Activated CD4-positive, alpha-beta memory T cell treated with anti-CD3 and anti-CD28 coated beads for 36 hours (primary cell): ENCODE measurements at regions not wholly inside any gene's neighbourhood (a gene's known extent, or its start where the extent isn't known, plus 50 kb on each side); places are given as distances from the start of the nearest gene placed in this dataset.

Source experiments
- CTCF ChIA-PET: fragments of 350-600 bp; sonication (Branson Sonifier 250); formaldehyde crosslinking; loops from one replicate; lab custom pipeline; 2021; ENCODE audit warnings: antibody characterized with exemption, inconsistent platforms; lab: Charles Lee
- POLR2A ChIA-PET: fragments of 350-600 bp; sonication (Branson Sonifier 250); formaldehyde crosslinking; loops from one replicate; lab custom pipeline; 2021; ENCODE audit warnings: antibody characterized with exemption; lab: Charles Lee
- DNase-seq: peaks from one replicate; pipeline ENCODE4 v3.0.0-alpha.2; 2020
- H3K27ac Mint-ChIP-seq: one replicate; pipeline ENCODE4 v1.8.0; 2021; ENCODE audit warnings: mixed read lengths
- H3K27me3 Mint-ChIP-seq: one replicate; pipeline ENCODE4 v1.8.0; 2021; ENCODE audit warnings: mixed read lengths
- H3K36me3 Mint-ChIP-seq: one replicate; pipeline ENCODE4 v1.8.0; 2021; ENCODE audit warnings: mixed read lengths
- H3K4me1 Mint-ChIP-seq: one replicate; pipeline ENCODE4 v1.8.0; 2021; ENCODE audit warnings: low read depth, mixed read lengths
- H3K4me3 Mint-ChIP-seq: one replicate; pipeline ENCODE4 v1.8.0; 2021; ENCODE audit warnings: mild to moderate bottlenecking, mixed read lengths
- H3K9me3 Mint-ChIP-seq: one replicate; pipeline ENCODE4 v1.8.0; 2021; ENCODE audit warnings: mixed read lengths
- intact Hi-C: fragments of 100-400 bp; cut with micrococcal nuclease; formaldehyde crosslinking; loops from one replicate; pipeline ENCODE4 v1.15.1; 2023

DNA sequence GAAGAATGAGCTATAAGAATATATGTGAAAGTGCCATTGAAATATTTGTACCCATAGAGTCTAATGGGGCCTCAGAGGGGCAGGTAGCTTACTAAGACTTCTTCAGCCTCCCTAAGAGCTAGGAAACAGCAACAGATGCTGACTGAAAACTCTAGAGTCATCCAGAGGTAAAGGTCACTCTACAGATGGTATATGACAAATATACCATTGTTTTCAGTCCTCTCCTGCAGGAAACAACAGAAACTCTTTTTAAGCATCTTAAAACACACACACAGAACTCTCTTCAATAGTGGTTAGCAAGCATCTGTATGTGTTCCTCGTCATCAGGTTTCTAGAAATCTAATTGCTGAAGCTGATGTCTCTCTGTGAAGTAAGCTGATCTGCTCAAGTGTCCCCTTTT lies 313.8 kb upstream of the GATB start:
- no peak for DNase-seq
- POLR2A ChIA-PET: no interaction called here
- Mint-ChIP-seq H3K4me3 (no peak overlapping the region), H3K27me3 (no peaks in the 10 kb centered on the region), H3K4me1 (peaks cover 33% of the 10 kb centered on the region), H3K9me3 (peaks cover 8% of the 10 kb centered on the region), H3K36me3 (no peaks in the 10 kb centered on the region), H3K27ac (no peak overlapping the region)
- CTCF ChIA-PET: no interaction called here
- intact Hi-C loops: no loop called here

DNA sequence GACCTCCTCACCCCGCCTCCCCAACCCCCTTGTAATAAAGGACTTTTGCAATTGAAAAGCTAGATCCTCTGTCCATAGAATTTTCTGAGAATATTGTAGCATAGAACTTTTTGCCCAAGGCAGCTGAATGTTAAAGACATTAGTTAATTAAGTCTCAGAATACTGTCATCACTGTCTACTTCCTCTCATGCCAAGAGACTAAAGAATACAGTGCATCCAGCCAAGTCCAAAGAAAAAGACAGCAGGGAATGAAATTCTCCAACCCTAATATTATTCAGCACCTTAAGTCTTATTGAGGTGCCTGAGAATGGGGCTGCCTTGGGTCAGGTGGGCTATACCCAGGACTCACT lies 313.3 kb upstream of the GATB start:
- ChIA-PET POLR2A (no interaction called here), CTCF (no interaction called here)
- Mint-ChIP-seq H3K27me3 (no peaks in the 10 kb centered on the region), H3K4me3 (no peak overlapping the region), H3K36me3 (no peaks in the 10 kb centered on the region), H3K4me1 (peaks cover 29% of the 10 kb centered on the region), H3K9me3 (peaks cover 8% of the 10 kb centered on the region), H3K27ac (no peak overlapping the region)
- intact Hi-C loops: no loop called here
- DNase-seq: no peak

DNA sequence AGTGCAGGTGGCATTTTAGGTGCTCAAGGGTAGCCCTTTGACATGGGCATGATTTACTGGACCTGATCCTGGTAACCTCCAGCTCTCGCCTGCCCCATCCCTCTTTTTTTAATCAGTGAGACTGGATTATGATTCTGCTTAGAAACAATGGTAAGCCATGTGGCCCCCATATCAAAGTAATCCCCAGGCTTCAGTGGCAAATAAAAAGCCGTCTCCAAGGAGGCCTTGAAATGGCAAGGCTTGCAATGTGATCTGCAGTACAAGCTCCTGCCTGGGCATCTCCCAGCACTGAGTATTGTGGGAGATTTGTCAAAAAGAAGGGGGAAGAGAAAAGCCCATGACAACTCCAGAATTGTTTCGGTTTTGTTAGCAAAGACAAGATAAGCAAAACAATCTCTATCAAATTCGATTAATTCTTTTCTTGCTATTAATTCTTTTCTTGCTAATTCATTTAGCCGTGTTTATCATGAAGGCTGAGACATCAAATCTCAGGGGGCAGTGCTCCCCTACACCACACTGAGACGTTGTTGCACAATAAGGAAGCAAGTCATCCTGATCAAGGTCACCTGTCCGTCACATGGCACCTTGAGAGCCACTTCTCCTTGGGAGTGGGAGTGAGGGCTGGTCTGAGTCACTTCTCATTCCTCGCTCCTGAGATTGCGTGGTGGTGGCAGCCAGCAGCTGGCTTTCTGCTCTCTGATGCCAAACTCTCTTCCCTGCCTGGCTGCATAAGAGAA lies 312.7 kb upstream of the GATB start:
- intact Hi-C loops: no loop called here
- no peak for DNase-seq
- no peak overlapping the region for H3K4me3 Mint-ChIP-seq
- no peaks in the 10 kb centered on the region for H3K36me3 Mint-ChIP-seq
- peaks cover 8% of the 10 kb centered on the region for H3K9me3 Mint-ChIP-seq
- no peaks in the 10 kb centered on the region for H3K27me3 Mint-ChIP-seq
- no peak overlapping the region for H3K27ac Mint-ChIP-seq
- H3K4me1 Mint-ChIP-seq: peaks cover 30% of the 10 kb centered on the region
- POLR2A ChIA-PET: no interaction called here
- CTCF ChIA-PET: no interaction called here

DNA sequence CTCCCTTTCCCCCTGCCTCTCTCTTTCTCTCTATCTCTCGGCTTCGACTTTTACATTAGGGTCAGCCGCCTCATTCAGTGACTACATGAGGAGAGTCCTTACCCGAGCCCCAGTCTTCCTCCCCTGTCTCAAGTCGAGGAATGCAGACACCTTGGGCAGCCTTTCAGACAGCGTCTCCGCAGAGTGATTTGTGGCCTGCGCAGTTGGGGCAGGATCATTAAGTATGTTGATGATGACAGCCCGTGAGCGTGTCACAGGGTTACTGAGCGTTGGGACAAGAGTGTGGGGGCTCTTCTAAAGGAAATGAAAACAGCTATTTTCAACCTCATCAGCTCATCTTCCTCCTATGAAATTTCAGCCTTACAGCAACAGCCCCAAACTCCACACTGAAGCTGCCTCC lies 312.1 kb upstream of the GATB start:
- H3K9me3 Mint-ChIP-seq: peaks cover 8% of the 10 kb centered on the region
- H3K4me1 Mint-ChIP-seq: peaks cover 29% of the 10 kb centered on the region
- intact Hi-C loops: no loop called here
- H3K36me3 Mint-ChIP-seq: no peaks in the 10 kb centered on the region
- no peaks in the 10 kb centered on the region for H3K27me3 Mint-ChIP-seq
- CTCF ChIA-PET: no interaction called here
- no peak overlapping the region for H3K4me3 Mint-ChIP-seq
- no peak overlapping the region for H3K27ac Mint-ChIP-seq
- POLR2A ChIA-PET: no interaction called here
- DNase-seq: no peak

DNA sequence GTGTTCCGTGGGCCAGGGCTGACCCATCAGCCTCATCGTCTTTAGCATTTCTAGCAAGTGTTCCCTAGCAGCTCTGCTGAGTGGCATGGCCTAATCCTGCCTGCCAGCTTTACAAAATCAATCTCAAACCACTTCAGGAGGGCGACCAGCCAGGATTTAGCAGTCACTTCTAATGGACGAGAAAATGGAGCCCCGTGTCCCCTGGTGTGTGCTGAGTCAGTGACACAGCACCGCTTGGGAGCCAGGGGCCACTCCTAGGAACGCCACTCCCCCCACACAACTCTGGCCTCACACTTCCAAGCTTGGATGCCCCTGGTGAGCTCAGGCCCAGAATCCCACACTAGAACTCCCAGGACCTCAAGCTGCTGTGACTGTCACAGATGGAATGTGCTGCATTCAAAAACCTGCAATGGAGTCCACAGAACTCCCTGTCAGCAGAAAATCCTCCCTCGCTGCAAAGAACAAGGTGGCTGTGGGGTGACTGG lies 311.2 kb upstream of the GATB start:
- peaks cover 24% of the 10 kb centered on the region for H3K4me1 Mint-ChIP-seq

DNA sequence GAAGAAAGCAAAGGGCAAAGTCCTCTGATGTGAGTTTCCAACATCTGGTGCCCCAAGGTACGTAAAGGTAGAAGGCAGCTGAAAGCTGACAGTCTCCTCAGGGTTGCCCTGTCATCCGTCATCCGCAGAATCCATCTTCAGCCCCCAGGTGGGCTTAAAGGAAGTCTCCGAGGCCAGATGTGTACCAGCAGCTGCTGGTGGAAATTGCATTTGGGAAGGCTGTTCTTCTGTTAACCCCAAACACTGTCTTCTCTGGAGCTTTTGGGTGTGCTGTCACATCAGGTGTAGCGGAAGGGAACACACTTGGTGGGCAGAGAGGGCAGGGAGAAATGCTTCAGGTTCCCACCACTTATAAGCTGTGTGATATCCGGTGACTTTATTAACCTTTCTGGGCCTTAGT lies 310.0 kb upstream of the GATB start:
- Mint-ChIP-seq H3K9me3 (no peaks in the 10 kb centered on the region), H3K36me3 (no peaks in the 10 kb centered on the region), H3K27me3 (no peaks in the 10 kb centered on the region), H3K4me3 (no peak overlapping the region), H3K4me1 (peaks cover 21% of the 10 kb centered on the region), H3K27ac (no peak overlapping the region)
- intact Hi-C loops: no loop called here
- ChIA-PET POLR2A (no interaction called here), CTCF (interaction anchor here (0.7 kb wide), 1 partner anchor 17 kb away, joined by 3 read pairs; no protein-coding TSS in a partner anchor)
- DNase-seq: no peak

More for the DNA sequence above, 311.2 kb upstream of the GATB start:
- H3K27me3 Mint-ChIP-seq: no peaks in the 10 kb centered on the region
- ChIA-PET POLR2A (no interaction called here), CTCF (no interaction called here)
- peaks cover under 1% of the 10 kb centered on the region for H3K9me3 Mint-ChIP-seq
- intact Hi-C loops: no loop called here
- no peak overlapping the region for H3K4me3 Mint-ChIP-seq
- DNase-seq: no peak
- no peaks in the 10 kb centered on the region for H3K36me3 Mint-ChIP-seq
- no peak overlapping the region for H3K27ac Mint-ChIP-seq

DNA sequence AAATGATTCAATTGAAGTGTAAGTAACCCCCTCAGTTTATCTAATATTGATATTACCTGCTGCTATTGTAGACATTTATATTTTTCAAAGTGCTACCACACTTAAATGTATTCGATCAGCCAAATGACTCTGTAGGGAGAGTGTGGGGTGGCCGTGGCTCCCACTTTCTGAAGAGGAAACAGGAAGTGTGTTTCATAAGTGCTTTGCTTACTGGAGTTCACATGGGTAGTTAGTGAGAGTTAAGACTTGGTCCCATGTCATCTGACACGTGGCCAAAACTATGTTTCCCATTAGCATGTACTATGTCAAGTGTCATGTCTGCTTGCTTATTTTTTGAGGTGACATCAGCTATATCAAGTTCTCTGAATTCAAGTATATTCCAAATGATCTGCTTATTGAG lies 308.1 kb upstream of the GATB start:
- Mint-ChIP-seq H3K4me3 (no peak overlapping the region), H3K9me3 (no peaks in the 10 kb centered on the region), H3K4me1 (peaks cover 29% of the 10 kb centered on the region), H3K27me3 (no peaks in the 10 kb centered on the region), H3K36me3 (no peaks in the 10 kb centered on the region), H3K27ac (no peak overlapping the region)
- intact Hi-C loops: no loop called here
- ChIA-PET CTCF (no interaction called here), POLR2A (no interaction called here)
- DNase-seq: no peak

DNA sequence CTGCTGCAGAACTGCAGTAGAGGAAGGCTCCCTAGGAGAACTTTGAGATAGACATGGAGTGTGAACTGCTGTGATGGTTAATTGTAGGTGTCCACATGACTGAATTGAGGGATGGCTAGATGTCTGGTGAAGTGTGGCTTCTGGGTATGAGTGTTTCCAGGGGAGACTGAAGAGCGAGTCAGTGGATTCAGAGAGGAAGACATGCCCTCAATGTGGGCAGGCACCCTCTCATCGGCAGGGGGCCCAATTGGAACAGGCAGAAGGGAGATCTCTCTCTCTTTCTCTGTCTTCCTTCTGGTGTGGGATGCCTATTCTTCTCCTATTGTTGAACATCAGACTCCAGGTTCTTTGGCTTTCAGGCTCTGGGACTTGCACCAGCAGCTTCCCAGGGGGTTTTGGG lies 304.7 kb upstream of the GATB start:
- Mint-ChIP-seq H3K4me1 (peaks cover 40% of the 10 kb centered on the region), H3K36me3 (no peaks in the 10 kb centered on the region), H3K27me3 (no peaks in the 10 kb centered on the region), H3K9me3 (no peaks in the 10 kb centered on the region), H3K27ac (no peak overlapping the region), H3K4me3 (no peak overlapping the region)
- POLR2A ChIA-PET: no interaction called here
- intact Hi-C loops: no loop called here
- DNase-seq: peak; percentile 40
- CTCF ChIA-PET: no interaction called here

DNA sequence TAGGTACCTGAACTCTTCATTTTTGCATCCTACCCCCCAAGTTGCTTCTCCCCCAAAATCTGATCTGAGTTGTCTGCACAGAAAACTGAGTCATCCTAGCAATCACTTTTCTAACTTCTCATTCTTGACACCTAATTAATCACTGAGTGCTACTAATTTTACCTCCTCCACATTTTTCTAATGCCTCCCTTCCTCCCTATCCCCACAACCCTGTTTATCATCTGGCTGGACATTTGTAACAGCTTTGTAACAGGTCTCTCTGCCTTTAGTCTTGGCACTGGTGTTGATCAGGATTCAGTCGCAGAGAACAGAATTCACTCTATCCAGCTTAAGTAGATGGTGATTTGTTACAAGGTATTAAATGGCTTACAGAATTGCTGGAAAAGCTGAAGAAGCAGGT lies 303.9 kb upstream of the GATB start:
- Mint-ChIP-seq H3K27ac (no peak overlapping the region), H3K9me3 (no peaks in the 10 kb centered on the region), H3K4me3 (no peak overlapping the region), H3K27me3 (no peaks in the 10 kb centered on the region), H3K4me1 (peaks cover 40% of the 10 kb centered on the region), H3K36me3 (no peaks in the 10 kb centered on the region)
- ChIA-PET POLR2A (no interaction called here), CTCF (no interaction called here)
- intact Hi-C loops: no loop called here
- no peak for DNase-seq

DNA sequence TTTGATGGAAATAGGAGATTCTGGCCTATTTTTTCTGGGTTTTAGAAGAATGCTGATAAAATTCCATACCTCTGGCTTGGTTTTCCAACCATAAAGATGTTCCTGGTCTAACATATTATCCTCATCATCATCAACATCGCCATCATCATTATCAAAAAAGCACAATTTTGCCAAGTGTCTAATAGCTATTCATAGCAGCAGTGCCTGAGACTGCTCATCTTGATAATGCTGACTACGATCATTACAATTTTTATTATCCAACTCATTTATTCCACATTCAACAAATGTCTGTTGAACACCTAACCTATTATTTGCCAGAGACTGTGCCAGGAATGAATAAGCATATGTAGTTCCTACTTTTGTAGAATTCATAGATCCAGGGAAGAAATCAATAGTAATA lies 303.5 kb upstream of the GATB start:
- no peak overlapping the region for H3K4me3 Mint-ChIP-seq
- no peak overlapping the region for H3K27ac Mint-ChIP-seq
- no peak for DNase-seq
- no peaks in the 10 kb centered on the region for H3K27me3 Mint-ChIP-seq
- no peaks in the 10 kb centered on the region for H3K36me3 Mint-ChIP-seq
- ChIA-PET CTCF (interaction anchor here (0.7 kb wide), 1 partner anchor 17 kb away, joined by 3 read pairs; no protein-coding TSS in a partner anchor), POLR2A (no interaction called here)
- intact Hi-C loops: no loop called here
- H3K9me3 Mint-ChIP-seq: no peaks in the 10 kb centered on the region
- H3K4me1 Mint-ChIP-seq: peaks cover 40% of the 10 kb centered on the region

DNA sequence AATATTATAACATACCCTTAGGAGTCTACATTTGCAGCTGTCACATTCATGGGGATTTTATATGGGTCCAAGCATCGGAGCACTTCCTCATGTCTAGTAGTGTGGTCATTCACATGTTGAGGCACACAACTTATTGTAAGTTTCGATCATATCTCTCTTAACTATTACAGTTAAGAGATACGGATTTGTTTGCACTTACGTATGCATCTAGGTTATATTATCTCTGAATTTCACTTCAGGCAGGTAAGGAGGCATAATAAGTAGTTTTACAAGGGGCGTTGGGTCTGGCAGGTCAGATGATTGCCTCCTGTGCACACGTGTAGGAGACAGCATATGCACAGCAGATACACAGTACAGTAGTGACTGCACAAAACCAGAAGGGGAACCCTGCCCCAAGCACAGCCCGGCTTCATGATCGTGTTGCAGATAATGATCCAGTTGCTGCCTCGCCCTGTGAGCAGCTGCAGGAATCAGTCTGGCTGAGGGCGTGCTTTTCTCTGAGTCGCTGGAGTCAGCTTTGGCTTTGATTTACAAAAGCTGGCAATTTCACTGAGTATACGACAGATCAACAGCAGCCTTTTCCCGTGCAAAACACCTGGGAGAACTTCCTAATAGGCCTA lies 302.9 kb upstream of the GATB start:
- intact Hi-C loops: no loop called here
- DNase-seq: peak; percentile 58

DNA sequence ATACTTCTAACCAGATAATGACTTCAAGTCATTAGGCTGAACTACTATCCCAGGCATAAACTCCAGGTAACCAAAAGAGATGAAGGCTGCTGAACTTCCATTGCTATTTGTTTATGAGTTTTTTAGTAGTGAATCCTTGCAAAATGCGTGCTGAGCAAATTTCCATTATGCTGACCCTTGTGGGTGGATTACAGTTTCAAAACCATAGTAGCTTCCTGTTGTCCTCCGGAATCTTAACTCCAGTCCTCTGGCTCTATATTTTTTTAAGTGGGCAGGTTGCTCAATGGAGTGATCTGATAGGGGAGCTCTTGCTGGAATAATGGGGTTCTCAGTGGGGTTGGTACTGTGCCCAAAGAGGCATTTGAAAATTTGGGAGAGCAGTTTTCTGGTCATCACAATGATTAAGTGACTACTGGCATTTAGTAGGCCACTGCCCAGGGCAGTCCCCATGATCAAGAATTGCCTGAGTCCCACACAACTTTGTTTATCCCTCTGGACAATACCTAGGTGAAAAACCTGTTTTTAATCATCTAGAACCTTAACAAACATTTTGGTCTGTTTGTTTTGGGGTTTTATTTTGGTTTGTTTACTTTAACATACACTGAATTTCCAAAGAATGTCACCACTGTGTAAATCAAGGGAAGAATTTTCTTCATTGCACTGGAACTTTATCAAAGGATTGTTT lies 302.3 kb upstream of the GATB start:
- peaks cover 1% of the 10 kb centered on the region for H3K36me3 Mint-ChIP-seq
- ChIA-PET POLR2A (no interaction called here), CTCF (no interaction called here)
- intact Hi-C loops: no loop called here
- no peak for DNase-seq
- no peak overlapping the region for H3K27ac Mint-ChIP-seq
- H3K9me3 Mint-ChIP-seq: peaks cover 4% of the 10 kb centered on the region
- no peak overlapping the region for H3K4me3 Mint-ChIP-seq
- no peaks in the 10 kb centered on the region for H3K27me3 Mint-ChIP-seq
- peaks cover 31% of the 10 kb centered on the region for H3K4me1 Mint-ChIP-seq

More for the DNA sequence above, 302.9 kb upstream of the GATB start:
- ChIA-PET CTCF (interaction anchor here (0.7 kb wide), 1 partner anchor 17 kb away, joined by 3 read pairs; no protein-coding TSS in a partner anchor), POLR2A (no interaction called here)
- Mint-ChIP-seq H3K9me3 (no peaks in the 10 kb centered on the region), H3K36me3 (no peaks in the 10 kb centered on the region), H3K27ac (no peak overlapping the region), H3K4me1 (peaks cover 35% of the 10 kb centered on the region), H3K27me3 (no peaks in the 10 kb centered on the region), H3K4me3 (no peak overlapping the region)
